ENCODE measurements at regions not wholly inside any gene's neighbourhood (a gene's known extent, or its start where the extent isn't known, plus 50 kb on each side); places are given as distances from the start of the nearest gene placed in this dataset.
"Not testable (repeated sequence)": the region's sequence is repeated elsewhere in the genome, so short reads cannot be mapped to it uniquely, and the experiment has no call there.

- intact Hi-C loops (cut with DNase I); DNase-seq: not testable (repeated sequence)
These were observed 607.4 kb upstream of the RBFOX1 start for GRCh38 chr16:6725206-6725605.

GRCh38 chr16:6722786-6723185 lies 609.9 kb upstream of the RBFOX1 start:
- intact Hi-C loops (cut with DNase I) = no loop called here

DNA sequence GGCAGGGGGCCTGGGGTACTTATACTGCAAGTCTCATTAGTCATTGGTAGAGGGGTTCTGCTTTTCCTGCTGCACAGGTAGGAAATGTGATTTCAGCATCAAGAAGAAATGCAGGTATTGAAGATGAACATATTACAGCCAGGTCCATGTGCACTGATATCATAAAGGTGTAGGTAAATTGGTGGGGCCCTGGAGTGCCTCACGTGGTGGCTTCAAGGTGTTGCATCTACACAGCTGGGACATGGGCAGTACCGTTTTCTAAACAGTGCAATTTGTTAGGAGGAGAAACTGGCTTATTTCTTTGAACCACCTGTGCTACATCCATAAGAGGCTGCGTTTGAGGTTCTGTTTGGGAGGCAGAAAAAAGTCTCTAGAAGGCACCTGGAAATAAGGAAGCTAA lies 618.1 kb upstream of the RBFOX1 start:
- no peak for DNase-seq
- intact Hi-C loops (cut with DNase I) = no loop called here

More at GRCh38 chr16:6722786-6723185, 609.9 kb upstream of the RBFOX1 start:
- DNase-seq = no peak

DNA sequence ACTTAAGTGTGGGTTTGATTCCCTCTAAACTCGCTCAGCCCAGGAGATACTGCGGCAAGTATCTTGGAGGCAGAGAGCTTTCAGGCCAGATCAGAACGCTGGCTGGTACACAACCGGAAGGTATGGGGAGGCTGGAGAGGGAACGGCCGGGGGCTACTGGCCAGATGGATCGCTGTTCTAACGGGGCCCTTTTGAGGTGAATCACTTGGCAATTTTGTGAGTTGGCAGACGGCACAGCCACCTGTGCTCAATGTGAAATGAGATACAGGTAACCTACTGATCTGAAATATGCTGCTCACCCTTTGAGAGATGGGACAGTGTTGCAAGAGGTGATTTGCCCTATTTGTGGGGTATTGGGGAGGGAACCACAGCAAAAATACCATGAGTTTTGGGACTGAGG lies 622.9 kb upstream of the RBFOX1 start:
- DNase-seq = no peak
- intact Hi-C loops (cut with DNase I) = no loop called here

GRCh38 chr16:6708576-6709215 lies 623.9 kb upstream of the RBFOX1 start:
- DNase-seq = peak in 1 of 42 donors; percentile 24
- intact Hi-C loops (cut with DNase I) = no loop called here

DNA sequence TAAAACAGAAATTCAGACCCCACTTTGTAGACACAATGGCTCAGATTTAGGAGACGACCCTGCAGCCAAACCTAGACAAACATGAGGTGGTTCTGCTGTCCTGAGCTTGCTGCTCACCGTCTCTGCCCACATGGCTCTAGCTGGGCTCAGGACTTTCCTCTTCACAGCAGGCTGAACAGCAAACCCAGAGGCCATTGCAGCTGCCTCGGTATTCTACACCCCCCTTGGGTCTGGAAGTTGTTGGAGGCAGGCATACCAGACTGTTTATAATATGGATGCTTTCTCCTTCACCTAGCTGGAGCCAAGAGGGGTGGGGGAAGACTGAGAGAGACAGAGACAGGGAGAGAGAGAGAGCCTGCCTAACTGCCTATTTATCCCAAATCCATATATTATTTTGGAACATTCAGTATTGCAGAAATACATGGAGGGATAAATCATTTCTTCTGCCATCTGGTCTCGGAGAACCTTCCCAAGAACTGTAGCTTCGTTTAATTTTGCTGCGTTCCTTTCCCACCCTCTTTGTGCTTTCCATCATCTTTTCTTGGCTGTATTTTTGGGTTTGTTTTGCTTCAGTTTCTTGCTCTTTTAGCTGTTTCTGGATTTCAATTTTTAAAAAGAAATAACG lies 628.2 kb upstream of the RBFOX1 start:
- intact Hi-C loops (cut with DNase I) = no loop called here
- no peak for DNase-seq

DNA sequence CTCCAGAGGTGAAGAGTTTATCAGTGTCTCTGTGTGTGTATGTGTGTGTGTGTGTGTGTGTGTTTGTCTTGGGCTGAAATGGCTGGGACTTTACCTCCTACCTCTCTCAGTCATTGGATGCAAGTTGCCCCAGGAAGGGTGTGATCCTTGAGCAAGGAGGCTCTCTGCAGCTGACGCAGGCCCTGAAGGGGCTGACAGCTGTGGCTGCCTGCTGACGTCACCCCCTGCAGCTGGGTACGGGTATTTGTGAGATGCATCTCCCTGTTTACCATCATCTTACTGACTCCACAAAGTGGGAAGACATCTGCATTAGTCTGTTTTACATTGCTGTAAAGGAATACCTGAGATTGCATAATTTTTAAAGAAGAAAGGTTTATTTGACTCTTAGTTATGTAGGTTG lies 631.5 kb upstream of the RBFOX1 start:
- DNase-seq = no peak
- intact Hi-C loops (cut with DNase I) = no loop called here

DNA sequence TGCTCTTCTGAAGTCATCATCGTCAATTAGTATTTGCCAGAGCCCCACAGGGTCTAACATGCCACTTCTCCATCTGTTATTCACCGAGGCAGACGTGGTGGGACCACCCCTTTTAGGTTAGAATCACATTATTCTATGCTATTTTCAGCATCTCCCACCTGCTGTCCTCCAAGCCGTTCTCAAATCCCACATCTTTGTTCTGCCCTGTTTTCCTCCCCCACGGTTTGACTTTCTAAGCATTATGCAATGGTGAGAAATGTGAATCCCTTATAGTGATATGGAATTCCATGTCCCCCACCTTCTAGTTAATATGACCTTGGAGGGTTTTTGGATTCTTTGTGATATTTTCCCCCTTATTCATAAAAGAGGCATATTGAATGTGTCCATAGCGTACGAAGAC lies 634.1 kb upstream of the RBFOX1 start:
- peak in 8 of 42 donors; percentile 6 to 52 (median 33) for DNase-seq
- intact Hi-C loops (cut with DNase I) = no loop called here

GRCh38 chr16:6695666-6696065 lies 637.0 kb upstream of the RBFOX1 start:
- intact Hi-C loops (cut with DNase I) = no loop called here
- DNase-seq = no peak

DNA sequence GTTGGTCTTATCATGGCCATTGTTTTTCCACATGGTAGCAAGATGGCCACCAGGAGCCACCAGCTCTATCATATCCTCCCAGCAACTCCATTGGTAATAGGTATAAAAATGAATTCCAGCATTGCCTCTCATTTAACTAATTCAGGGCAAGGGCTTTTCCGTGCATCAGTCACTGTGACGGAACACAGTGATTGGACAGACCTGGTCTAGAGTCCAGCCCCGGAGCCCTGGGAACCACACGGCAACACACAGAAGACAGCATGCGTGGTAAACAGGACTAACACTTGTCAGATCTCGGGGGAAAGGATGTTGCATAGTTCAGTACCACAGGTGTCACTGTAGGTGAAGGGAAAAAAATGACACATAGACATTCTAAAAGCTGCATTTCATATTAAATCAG lies 638.0 kb upstream of the RBFOX1 start:
- intact Hi-C loops (cut with DNase I) = no loop called here
- DNase-seq = no peak

- DNase-seq; intact Hi-C loops (cut with DNase I): not testable (repeated sequence)
These were observed 639.2 kb upstream of the RBFOX1 start for GRCh38 chr16:6693418-6693817.

DNA sequence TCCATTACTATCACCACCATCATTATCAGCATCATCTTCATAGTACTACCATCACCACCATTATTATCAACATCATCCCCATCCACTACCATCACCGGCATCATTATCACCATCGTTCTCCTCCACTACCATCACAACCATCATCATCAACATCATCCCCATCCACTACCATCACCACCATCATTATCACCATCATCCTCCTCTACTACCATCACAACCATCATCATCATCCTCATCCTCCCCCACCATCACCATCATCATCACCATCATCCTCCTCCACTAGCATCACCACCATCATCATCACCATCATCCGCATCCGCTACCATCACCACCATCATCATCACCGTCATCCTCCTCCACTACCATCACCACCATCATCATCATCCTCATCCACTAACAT lies 639.8 kb upstream of the RBFOX1 start:
- intact Hi-C loops (cut with DNase I) = no loop called here
- no peak for DNase-seq

DNA sequence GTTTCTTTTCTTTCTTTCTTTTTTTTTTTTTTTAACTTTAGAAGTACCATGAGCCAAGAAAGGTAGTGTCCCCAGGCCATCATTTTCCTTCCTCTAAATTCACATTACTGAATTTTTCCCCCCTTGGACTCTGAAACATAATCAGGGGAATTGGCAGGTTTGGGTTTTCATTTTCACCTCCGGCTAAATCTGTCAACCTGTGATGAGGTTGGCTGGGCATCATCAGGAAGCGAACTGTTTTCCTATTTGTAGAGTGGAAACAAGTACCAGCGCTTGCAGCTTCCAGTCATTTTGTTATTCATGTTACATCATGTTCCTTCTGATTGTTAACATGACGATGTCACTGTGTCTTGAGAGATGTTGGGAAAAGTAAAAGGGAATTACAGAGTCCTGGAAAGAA lies 641.9 kb upstream of the RBFOX1 start:
- intact Hi-C loops (cut with DNase I) = no loop called here
- no peak for DNase-seq

DNA sequence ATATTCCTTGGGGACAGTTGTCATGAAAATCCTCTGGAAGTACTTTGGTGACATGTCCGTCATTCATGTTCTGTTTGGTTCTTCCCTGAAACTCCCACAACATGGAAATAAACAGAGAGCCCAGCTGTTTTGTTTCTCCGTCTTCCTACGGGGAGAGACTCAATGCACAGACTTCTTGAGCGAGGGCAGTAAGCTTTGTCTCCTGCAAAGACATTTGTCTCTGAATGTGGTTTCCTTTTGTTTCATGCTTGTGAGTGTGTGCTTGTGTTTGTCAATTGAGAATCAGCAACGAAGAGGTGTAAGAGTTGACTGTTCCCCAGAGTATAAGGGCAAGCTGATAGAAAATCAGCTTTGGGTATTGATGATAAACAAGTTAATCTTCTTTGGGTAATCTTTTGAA lies 643.0 kb upstream of the RBFOX1 start:
- intact Hi-C loops (cut with DNase I) = loop anchor here (10.0 kb wide), 1 partner anchor 1485 kb away; no protein-coding TSS in a partner anchor

DNA sequence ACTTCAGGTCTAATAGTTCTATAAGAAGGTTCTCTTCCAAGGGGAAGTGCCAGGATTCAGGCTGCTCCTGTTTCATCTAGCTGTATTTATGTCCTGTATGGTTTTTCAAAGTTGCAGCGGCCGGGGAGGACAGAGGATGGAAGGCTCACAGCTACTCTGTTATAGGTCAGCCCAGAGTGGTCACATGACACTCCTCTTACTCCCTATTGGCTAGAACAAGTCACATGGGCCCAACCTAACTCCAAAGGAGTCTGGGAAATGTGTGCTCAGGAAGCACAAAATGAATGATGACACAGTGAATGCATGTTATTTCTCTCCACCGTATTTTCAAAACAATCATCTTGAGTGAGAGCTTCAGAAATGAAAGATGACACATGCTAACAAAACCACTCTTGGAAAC lies 645.1 kb upstream of the RBFOX1 start:
- intact Hi-C loops (cut with DNase I) = loop anchor here (10.0 kb wide), 1 partner anchor 1487 kb away; no protein-coding TSS in a partner anchor
- no peak for DNase-seq

More for the DNA sequence above, 643.0 kb upstream of the RBFOX1 start:
- DNase-seq = no peak

GRCh38 chr16:6684076-6684673 lies 648.5 kb upstream of the RBFOX1 start:
- DNase-seq = peak in 40 of 42 donors; percentile 26 to 80 (median 56)
- intact Hi-C loops (cut with DNase I) = loop anchor here (10.0 kb wide), 1 partner anchor 1491 kb away; no protein-coding TSS in a partner anchor

DNA sequence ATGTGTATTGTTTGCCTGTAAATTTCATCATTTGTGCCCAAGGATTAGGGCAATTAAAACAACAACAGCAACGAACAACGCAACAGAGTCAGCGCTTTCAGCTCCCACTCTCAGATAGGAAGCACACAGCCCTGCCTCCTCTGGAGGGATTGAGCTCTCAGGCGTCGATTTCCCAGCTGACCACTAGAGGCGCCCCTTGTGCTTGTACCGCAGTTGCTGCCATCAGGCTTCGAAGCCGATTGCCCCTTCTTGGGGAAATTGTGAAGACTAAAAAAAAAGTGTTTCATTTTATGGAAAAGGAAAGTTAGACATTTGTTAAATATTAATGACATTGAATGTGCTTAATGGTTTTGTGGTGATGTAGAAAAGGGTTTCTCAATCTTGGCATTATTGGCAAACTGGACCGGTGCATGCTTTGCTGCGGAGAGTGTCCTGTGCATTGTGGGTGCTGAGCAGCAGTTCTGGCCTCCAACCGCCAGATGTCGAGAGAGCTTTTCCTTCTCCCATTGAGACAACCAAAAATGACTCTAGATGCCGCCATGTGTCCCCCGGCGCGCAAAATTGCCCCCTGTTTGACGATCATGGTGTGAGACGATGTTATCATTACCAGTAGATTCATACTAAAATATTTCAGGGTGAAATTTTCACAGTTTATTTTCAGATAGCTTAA lies 650.4 kb upstream of the RBFOX1 start:
- intact Hi-C loops (cut with DNase I) = loop anchor here (10.0 kb wide), 1 partner anchor 1493 kb away; no protein-coding TSS in a partner anchor

DNA sequence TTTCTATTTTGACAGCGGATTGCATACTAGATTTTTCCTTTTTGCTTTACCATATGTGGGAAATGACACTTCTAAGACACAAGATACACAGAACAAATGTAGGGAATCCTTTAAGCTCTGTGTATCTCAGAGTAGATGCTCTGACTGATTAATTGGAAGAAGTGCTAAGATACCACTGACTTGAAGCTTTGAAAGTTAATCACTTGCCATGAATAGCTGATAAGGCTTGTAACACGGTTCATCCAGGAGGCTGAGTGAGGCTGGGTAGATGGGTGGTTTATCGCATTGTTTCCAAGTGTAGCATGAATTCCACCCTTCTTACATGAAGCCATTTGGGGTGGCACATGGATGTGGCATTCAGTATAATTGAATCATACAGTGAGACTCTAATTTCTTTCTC lies 654.1 kb upstream of the RBFOX1 start:
- DNase-seq = no peak
- intact Hi-C loops (cut with DNase I) = no loop called here

More for the DNA sequence above, 650.4 kb upstream of the RBFOX1 start:
- peak in 41 of 42 donors; percentile 17 to 83 (median 52) for DNase-seq

GRCh38 chr16:6674071-6674470 lies 658.6 kb upstream of the RBFOX1 start:
- no peak for DNase-seq
- intact Hi-C loops (cut with DNase I) = no loop called here

DNA sequence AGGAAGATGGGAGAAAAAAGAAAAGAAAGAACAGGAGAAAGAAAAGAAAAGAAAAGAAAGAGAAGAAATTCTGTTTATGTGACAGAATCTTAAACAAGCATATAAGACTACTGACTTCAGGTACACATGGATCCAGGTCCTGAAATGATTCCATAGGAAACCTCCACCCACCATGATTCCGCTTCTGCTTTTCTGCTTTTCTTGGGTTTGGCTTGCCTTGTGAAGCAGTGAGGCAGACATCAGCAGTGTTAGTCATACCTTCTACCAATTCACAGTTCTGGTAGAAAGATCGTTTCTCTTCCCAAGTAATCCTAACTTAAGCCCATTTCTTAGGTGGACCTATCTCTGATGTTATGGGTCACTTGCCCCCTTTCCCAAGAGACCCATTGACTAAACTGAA lies 660.1 kb upstream of the RBFOX1 start:
- intact Hi-C loops (cut with DNase I) = no loop called here
- peak in 13 of 42 donors; percentile 6 to 65 (median 37) for DNase-seq
